Hepatocyte (in vitro differentiated cells): ENCODE measurements at regions not wholly inside any gene's neighbourhood (a gene's known extent, or its start where the extent isn't known, plus 50 kb on each side); places are given as distances from the start of the nearest gene placed in this dataset.
A peak's percentile ranks its signal among the peaks of the same experiment; 100 is the strongest.

Experiments
- DNase-seq: peaks from one replicate; pipeline ENCODE4 v3.0.0-alpha.2; 2016; ENCODE audit warnings: low spot score
- H2AFZ ChIP-seq: fragments of 200-600 bp; sonication (generic); 2 replicates; pipeline ENCODE4 v1.6.0; 2016; ENCODE audit warnings: antibody characterized with exemption, mild to moderate bottlenecking
- H3K27ac ChIP-seq: fragments of 200-600 bp; sonication (generic); 2 replicates; pipeline ENCODE4 v1.5.1; 2016; ENCODE audit warnings: mild to moderate bottlenecking
- H3K27me3 ChIP-seq: fragments of 200-600 bp; sonication (generic); 2 replicates; pipeline ENCODE4 v1.6.1; 2016
- H3K36me3 ChIP-seq: fragments of 200-600 bp; sonication (generic); replicated peaks from 2 replicates; pipeline ENCODE4 v1.5.1; 2016; ENCODE audit warnings: low read depth; ENCODE audit not compliant: insufficient read depth
- H3K4me1 ChIP-seq: fragments of 200-600 bp; sonication (generic); 2 replicates; pipeline ENCODE4 v1.5.1; 2016; ENCODE audit warnings: mild to moderate bottlenecking, moderate library complexity; ENCODE audit not compliant: insufficient read depth
- H3K4me2 ChIP-seq: fragments of 200-600 bp; sonication (generic); 2 replicates; pipeline ENCODE4 v1.6.0; 2016
- H3K4me3 ChIP-seq: fragments of 200-600 bp; sonication (generic); 2 replicates; pipeline ENCODE4 v1.5.1; 2016; ENCODE audit warnings: mild to moderate bottlenecking
- H3K79me2 ChIP-seq: fragments of 200-600 bp; sonication (generic); 2 replicates; pipeline ENCODE4 v1.6.0; 2017; ENCODE audit warnings: mild to moderate bottlenecking
- H3K9me2 ChIP-seq: fragments of 200-600 bp; sonication (generic); replicated peaks from 2 replicates; pipeline ENCODE4 v1.6.0; 2017; ENCODE audit warnings: mild to moderate bottlenecking; ENCODE audit not compliant: insufficient read depth
- H3K9me3 ChIP-seq: fragments of 200-600 bp; sonication (generic); 2 replicates; pipeline ENCODE4 v1.5.1; 2016; ENCODE audit warnings: low read depth, mild to moderate bottlenecking
- H4K20me1 ChIP-seq: fragments of 200-600 bp; sonication (generic); 2 replicates; pipeline ENCODE4 v1.6.0; 2016; ENCODE audit warnings: mild to moderate bottlenecking; ENCODE audit not compliant: insufficient read depth, poor library complexity, severe bottlenecking
- EZH2 ChIP-seq: fragments of 200-600 bp; sonication (generic); IDR thresholded peaks from 2 replicates; pipeline ENCODE4 v1.6.1; 2016; ENCODE audit warnings: antibody characterized with exemption, mild to moderate bottlenecking, borderline replicate concordance
- EZH2phosphoT487 ChIP-seq: fragments of 200-600 bp; sonication (generic); IDR thresholded peaks from one replicate; pipeline ENCODE4 v1.6.1; 2018; ENCODE audit warnings: antibody characterized with exemption, mild to moderate bottlenecking, low read depth, moderate library complexity; ENCODE audit not compliant: unreplicated experiment, severe bottlenecking
- WGBS: methylation state at CpG from one replicate; pipeline ENCODE4 v1.1.6; 2016; ENCODE audit warnings: low lambda C conversion rate; ENCODE audit errors: missing lambda C conversion rate; 5-methylcytosine and 5-hydroxymethylcytosine counted together
- TF ChIP-seq, protein P1 (sequence below): fragments of 200-600 bp; sonication (generic); IDR thresholded peaks from 2 replicates; pipeline ENCODE4 v1.5.1; 2016; ENCODE audit warnings: antibody characterized with exemption, mild to moderate bottlenecking; ENCODE audit not compliant: poor library complexity

DNA sequence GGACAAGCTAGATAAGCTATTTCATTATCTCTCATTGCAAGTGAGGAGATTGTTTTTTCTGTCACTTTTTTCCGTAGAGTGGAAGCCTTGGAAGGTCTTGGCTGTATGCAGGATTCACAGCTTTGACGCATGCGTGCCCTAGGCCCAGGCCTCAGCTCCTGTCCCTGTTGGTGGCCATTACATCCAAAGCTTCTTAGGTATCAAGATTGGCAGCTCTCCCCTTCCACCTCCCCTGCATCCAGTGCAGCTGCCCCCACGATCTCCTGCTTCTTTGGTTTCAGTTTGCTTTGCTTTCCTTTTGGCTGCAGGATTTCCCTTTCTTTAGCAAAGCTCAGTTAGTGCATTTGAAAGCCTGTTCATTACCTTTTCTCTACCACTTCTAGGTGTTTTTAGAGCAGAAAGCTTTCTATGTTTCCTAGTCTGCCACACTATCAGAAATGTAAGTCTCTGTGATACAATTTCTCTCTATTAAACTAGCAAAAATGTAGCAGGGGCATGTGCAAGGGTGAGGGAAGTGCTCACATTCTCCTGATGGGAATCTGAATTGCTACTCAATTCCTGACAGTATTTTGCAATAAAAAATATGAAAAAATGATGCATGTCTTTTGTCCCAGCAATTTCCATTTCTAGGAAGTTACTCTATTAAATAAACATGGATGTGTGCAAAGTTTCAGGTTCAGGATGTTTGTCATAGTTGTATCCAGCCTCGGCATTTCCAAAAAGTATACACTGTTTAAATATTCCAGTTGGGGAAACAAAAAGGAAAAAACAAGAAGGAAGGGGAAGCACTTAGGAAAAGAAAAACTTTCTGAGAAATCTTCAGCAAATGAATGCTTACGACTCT is 91.2 kb downstream of the LIPG start:
- no peak for DNase-seq
- no peaks in the 10 kb centered on the region for H3K36me3 ChIP-seq
- TF ChIP-seq EZH2phosphoT487 = no peak
- TF ChIP-seq EZH2 = no peak
- TF ChIP-seq, protein P1, sequence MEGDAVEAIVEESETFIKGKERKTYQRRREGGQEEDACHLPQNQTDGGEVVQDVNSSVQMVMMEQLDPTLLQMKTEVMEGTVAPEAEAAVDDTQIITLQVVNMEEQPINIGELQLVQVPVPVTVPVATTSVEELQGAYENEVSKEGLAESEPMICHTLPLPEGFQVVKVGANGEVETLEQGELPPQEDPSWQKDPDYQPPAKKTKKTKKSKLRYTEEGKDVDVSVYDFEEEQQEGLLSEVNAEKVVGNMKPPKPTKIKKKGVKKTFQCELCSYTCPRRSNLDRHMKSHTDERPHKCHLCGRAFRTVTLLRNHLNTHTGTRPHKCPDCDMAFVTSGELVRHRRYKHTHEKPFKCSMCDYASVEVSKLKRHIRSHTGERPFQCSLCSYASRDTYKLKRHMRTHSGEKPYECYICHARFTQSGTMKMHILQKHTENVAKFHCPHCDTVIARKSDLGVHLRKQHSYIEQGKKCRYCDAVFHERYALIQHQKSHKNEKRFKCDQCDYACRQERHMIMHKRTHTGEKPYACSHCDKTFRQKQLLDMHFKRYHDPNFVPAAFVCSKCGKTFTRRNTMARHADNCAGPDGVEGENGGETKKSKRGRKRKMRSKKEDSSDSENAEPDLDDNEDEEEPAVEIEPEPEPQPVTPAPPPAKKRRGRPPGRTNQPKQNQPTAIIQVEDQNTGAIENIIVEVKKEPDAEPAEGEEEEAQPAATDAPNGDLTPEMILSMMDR = no peak
- no peaks in the 10 kb centered on the region for H3K9me2 ChIP-seq
- H4K20me1 ChIP-seq = no peaks in the 10 kb centered on the region
- peak overlapping the region; percentile 55 for H3K4me2 ChIP-seq
- H2AFZ ChIP-seq = no peak overlapping the region
- no peak overlapping the region for H3K27ac ChIP-seq
- H3K4me3 ChIP-seq = no peak overlapping the region
- H3K4me1 ChIP-seq = peaks cover 2% of the 10 kb centered on the region
- no peaks in the 10 kb centered on the region for H3K9me3 ChIP-seq
- no peaks in the 10 kb centered on the region for H3K27me3 ChIP-seq
- 60% methylated on average over 6 of the region's 6 CpGs for WGBS
- no peaks in the 10 kb centered on the region for H3K79me2 ChIP-seq

DNA sequence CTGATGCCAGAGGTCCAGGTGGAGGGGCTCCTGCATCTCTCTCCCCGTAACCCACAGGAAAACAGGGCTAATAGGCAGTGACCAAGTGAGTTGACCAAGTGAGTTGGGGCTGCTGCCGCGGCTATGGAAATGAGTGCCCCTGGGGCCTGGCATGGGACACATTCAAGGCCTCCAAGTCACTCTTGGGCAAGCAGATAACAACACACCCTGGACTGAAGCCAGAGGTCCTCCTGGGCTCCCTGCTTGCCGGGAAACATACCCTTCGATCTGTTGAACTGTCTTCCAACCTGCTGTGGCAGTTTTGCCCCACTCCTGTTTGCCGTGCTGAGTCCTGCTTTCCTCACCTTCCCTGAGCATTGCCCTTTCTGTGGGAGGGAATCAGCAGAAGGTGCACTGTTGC is 89.2 kb downstream of the LIPG start:
- Histone ChIP-seq H3K4me1 (peaks cover 19% of the 10 kb centered on the region), H2AFZ (no peak overlapping the region), H3K4me3 (no peak overlapping the region), H3K27me3 (no peaks in the 10 kb centered on the region), H3K4me2 (no peak overlapping the region), H3K9me2 (no peaks in the 10 kb centered on the region), H3K36me3 (no peaks in the 10 kb centered on the region), H3K9me3 (no peaks in the 10 kb centered on the region), H3K27ac (no peak overlapping the region), H3K79me2 (no peaks in the 10 kb centered on the region), H4K20me1 (no peaks in the 10 kb centered on the region)
- DNase-seq = no peak
- TF ChIP-seq EZH2 (no peak), EZH2phosphoT487 (no peak)
- TF ChIP-seq, protein P1 = no peak
- 68% methylated on average over 5 of the region's 6 CpGs for WGBS

GRCh38 chr18:49650426-49650891 is 88.6 kb downstream of the LIPG start:
- no peak overlapping the region for H2AFZ ChIP-seq
- TF ChIP-seq, protein P1 = no peak
- TF ChIP-seq EZH2phosphoT487 (no peak), EZH2 (no peak)
- no peaks in the 10 kb centered on the region for H3K36me3 ChIP-seq
- no peak overlapping the region for H3K4me2 ChIP-seq
- no peak overlapping the region for H3K27ac ChIP-seq
- no peaks in the 10 kb centered on the region for H3K27me3 ChIP-seq
- H3K4me1 ChIP-seq = peaks cover 19% of the 10 kb centered on the region
- WGBS = 93% methylated on average over 7 of the region's 7 CpGs
- no peak for DNase-seq
- no peaks in the 10 kb centered on the region for H3K9me2 ChIP-seq
- no peaks in the 10 kb centered on the region for H3K79me2 ChIP-seq
- H4K20me1 ChIP-seq = no peaks in the 10 kb centered on the region
- no peaks in the 10 kb centered on the region for H3K9me3 ChIP-seq
- no peak overlapping the region for H3K4me3 ChIP-seq
